Fibroblast of pulmonary artery (primary cell): ENCODE measurements at regions not wholly inside any gene's neighbourhood (a gene's known extent, or its start where the extent isn't known, plus 50 kb on each side); places are given as distances from the start of the nearest gene placed in this dataset.
A peak's percentile ranks its signal among the peaks of the same experiment; 100 is the strongest.

Source experiments
- DNase-seq: peaks from one replicate; pipeline ENCODE4 v3.0.0-alpha.2; 2010; ENCODE audit warnings: low read depth
- H3K4me3 ChIP-seq: replicated peaks from 2 replicates; pipeline ENCODE4 v1.5.1; 2011; ENCODE audit warnings: low read depth, mild to moderate bottlenecking, control low read depth, low read length, moderate library complexity
- CTCF ChIP-seq: IDR thresholded peaks from 2 replicates; pipeline ENCODE4 v1.5.1; 2011; ENCODE audit warnings: mild to moderate bottlenecking, control low read depth, low read length, inconsistent platforms; ENCODE audit errors: missing control alignments

GRCh38 chr6:19691465-19692167, 145.6 kb upstream of the ID4 start:
- peak overlapping the region; percentile 48 for H3K4me3 ChIP-seq
- DNase-seq = peak; percentile 16
- no peak for TF ChIP-seq CTCF

- DNase-seq = no peak
- no peak for TF ChIP-seq CTCF
Measured at GRCh38 chr6:19692506-19693298, 144.5 kb upstream of the ID4 start.

GRCh38 chr6:19694697-19695096, 142.5 kb upstream of the ID4 start:
- no peak for TF ChIP-seq CTCF

More at GRCh38 chr6:19692506-19693298, 144.5 kb upstream of the ID4 start:
- no peak overlapping the region for H3K4me3 ChIP-seq

GRCh38 chr6:19697744-19698290, 139.4 kb upstream of the ID4 start:
- TF ChIP-seq CTCF = no peak
- DNase-seq = peak; percentile 58
- H3K4me3 ChIP-seq = no peak overlapping the region

More at GRCh38 chr6:19694697-19695096, 142.5 kb upstream of the ID4 start:
- no peak overlapping the region for H3K4me3 ChIP-seq
- no peak for DNase-seq

- TF ChIP-seq CTCF = no peak
- DNase-seq = no peak
Measured at GRCh38 chr6:19699932-19700331, 137.2 kb upstream of the ID4 start.

GRCh38 chr6:19705606-19706005, 131.6 kb upstream of the ID4 start:
- DNase-seq = no peak
- no peak for TF ChIP-seq CTCF
- no peak overlapping the region for H3K4me3 ChIP-seq

More at GRCh38 chr6:19699932-19700331, 137.2 kb upstream of the ID4 start:
- H3K4me3 ChIP-seq = no peak overlapping the region
